ENCODE measurements at regions not wholly inside any gene's neighbourhood (a gene's known extent, or its start where the extent isn't known, plus 50 kb on each side); places are given as distances from the start of the nearest gene placed in this dataset.

- DNase-seq: peak; percentile 70
- TF ChIP-seq EZH2phosphoT487 (IDR thresholded peaks at IDR 0.05; ENCODE audit: insufficient read depth, low read depth): no peak
- no peak for TF ChIP-seq EZH2 (IDR thresholded peaks at IDR 0.05; ENCODE audit: insufficient read depth, poor library complexity, severe bottlenecking)
- Histone ChIP-seq H3K79me2 (ENCODE audit: insufficient read depth) (no peaks in the 10 kb centered on the region), H3K9me2 (ENCODE audit: insufficient read depth) (no peaks in the 10 kb centered on the region), H3K4me3 (no peak overlapping the region), H3K36me3 (ENCODE audit: low read depth) (no peaks in the 10 kb centered on the region), H3K9ac (no peak overlapping the region), H4K20me1 (ENCODE audit: insufficient read depth) (no peaks in the 10 kb centered on the region), H3K9me3 (ENCODE audit: low read depth) (no peaks in the 10 kb centered on the region), H3F3A (ENCODE audit: insufficient read depth) (no peaks in the 10 kb centered on the region), H3K27me3 (replicated peaks; ENCODE audit: insufficient read depth) (no peaks in the 10 kb centered on the region), H3K27ac (no peak overlapping the region), H2AFZ (no peak overlapping the region), H3K4me1 (ENCODE audit: insufficient read depth) (no peaks in the 10 kb centered on the region), H3K4me2 (ENCODE audit: unreplicated experiment) (no peak overlapping the region)
- WGBS, 2 experiments (ENCODE audit: low coverage in 1 of 2, low lambda C conversion rate in 2 of 2, missing lambda C conversion rate in 2 of 2): 48 to 53% methylated on average over 3 of the region's 3 CpGs
- in situ Hi-C loops (cut with MboI): no loop called here
Observed at GRCh38 chr1:56284928-56285327, 294.4 kb downstream of the PLPP3 start.

DNA sequence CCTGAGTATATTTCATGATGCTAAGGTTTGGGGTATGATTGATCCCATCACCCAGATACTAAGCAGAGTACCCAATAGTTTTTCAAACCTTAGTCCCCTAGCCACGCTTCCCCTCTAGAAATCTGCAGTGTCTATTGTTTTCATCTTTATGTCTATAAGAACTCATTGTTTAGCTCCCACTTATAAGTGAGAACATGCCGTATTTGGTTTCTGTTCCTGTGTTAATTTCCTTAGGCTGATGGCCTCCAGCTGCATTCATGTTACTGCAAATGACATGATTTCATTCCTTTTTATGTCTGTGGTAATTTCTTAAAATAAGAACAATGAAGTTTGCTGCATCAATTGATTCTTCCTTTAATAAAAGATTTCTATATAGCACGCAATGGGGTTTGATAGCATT, 301.3 kb downstream of the PLPP3 start:
- in situ Hi-C loops (cut with MboI): no loop called here
- no peak overlapping the region for H3K4me3 ChIP-seq
- H3K9me2 ChIP-seq (ENCODE audit: insufficient read depth): no peaks in the 10 kb centered on the region
- H3K79me2 ChIP-seq (ENCODE audit: insufficient read depth): no peaks in the 10 kb centered on the region
- no peaks in the 10 kb centered on the region for H3F3A ChIP-seq (ENCODE audit: insufficient read depth)
- DNase-seq: no peak
- no peaks in the 10 kb centered on the region for H4K20me1 ChIP-seq (ENCODE audit: insufficient read depth)
- H3K27me3 ChIP-seq (replicated peaks; ENCODE audit: insufficient read depth): no peaks in the 10 kb centered on the region
- no peaks in the 10 kb centered on the region for H3K9me3 ChIP-seq (ENCODE audit: low read depth)
- H3K36me3 ChIP-seq (ENCODE audit: low read depth): no peaks in the 10 kb centered on the region
- 83% methylated on average over 3 of the region's 3 CpGs for WGBS, 2 experiments (ENCODE audit: low coverage in 1 of 2, low lambda C conversion rate in 2 of 2, missing lambda C conversion rate in 2 of 2)
- no peak overlapping the region for H2AFZ ChIP-seq
- no peak overlapping the region for H3K4me2 ChIP-seq (ENCODE audit: unreplicated experiment)
- no peaks in the 10 kb centered on the region for H3K4me1 ChIP-seq (ENCODE audit: insufficient read depth)
- no peak overlapping the region for H3K27ac ChIP-seq
- H3K9ac ChIP-seq: no peak overlapping the region
- TF ChIP-seq EZH2phosphoT487 (IDR thresholded peaks at IDR 0.05; ENCODE audit: insufficient read depth, low read depth) (no peak), EZH2 (IDR thresholded peaks at IDR 0.05; ENCODE audit: insufficient read depth, poor library complexity, severe bottlenecking) (no peak)

DNA sequence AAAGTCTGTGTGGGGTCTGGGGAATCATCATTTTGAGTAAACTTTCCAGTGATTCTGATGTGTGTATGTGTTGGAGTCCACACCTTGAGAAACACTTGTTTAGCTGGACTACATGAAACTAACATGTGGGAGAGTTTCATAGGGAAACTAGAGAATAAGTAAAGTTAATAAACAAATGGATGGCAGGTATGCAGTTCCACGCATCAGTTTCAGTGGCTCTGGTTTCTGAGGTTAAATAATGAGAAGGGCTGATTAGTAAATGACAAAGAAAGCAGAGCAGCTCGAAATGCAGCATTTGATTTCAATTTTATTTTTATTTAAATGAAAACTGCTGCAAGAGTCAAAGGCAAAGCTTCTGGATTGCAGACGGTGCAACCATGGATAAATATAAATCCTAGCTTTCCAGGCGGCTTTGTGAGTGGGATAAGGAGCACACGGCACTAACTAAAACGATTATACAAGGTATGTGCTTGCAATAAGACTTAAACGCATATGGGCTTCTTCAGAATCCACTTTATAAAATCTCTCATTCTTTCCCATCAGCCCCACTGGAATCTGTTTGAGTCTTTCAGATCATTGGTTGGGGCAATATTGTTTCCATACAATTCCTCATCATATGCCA, 310.7 kb downstream of the PLPP3 start:
- Histone ChIP-seq H3K79me2 (ENCODE audit: insufficient read depth) (no peaks in the 10 kb centered on the region), H3K9me3 (ENCODE audit: low read depth) (no peaks in the 10 kb centered on the region), H3K36me3 (ENCODE audit: low read depth) (no peaks in the 10 kb centered on the region), H3K27me3 (replicated peaks; ENCODE audit: insufficient read depth) (no peaks in the 10 kb centered on the region), H3K4me1 (ENCODE audit: insufficient read depth) (no peaks in the 10 kb centered on the region), H2AFZ (no peak overlapping the region), H3F3A (ENCODE audit: insufficient read depth) (no peaks in the 10 kb centered on the region), H3K27ac (no peak overlapping the region), H3K9ac (no peak overlapping the region), H3K9me2 (ENCODE audit: insufficient read depth) (no peaks in the 10 kb centered on the region), H4K20me1 (ENCODE audit: insufficient read depth) (no peaks in the 10 kb centered on the region), H3K4me2 (ENCODE audit: unreplicated experiment) (no peak overlapping the region), H3K4me3 (no peak overlapping the region)
- in situ Hi-C loops (cut with MboI): no loop called here
- 72 to 78% methylated on average over 7 of the region's 7 CpGs for WGBS, 2 experiments (ENCODE audit: low coverage in 1 of 2, low lambda C conversion rate in 2 of 2, missing lambda C conversion rate in 2 of 2)
- no peak for DNase-seq
- TF ChIP-seq EZH2phosphoT487 (IDR thresholded peaks at IDR 0.05; ENCODE audit: insufficient read depth, low read depth) (no peak), EZH2 (IDR thresholded peaks at IDR 0.05; ENCODE audit: insufficient read depth, poor library complexity, severe bottlenecking) (no peak)

DNA sequence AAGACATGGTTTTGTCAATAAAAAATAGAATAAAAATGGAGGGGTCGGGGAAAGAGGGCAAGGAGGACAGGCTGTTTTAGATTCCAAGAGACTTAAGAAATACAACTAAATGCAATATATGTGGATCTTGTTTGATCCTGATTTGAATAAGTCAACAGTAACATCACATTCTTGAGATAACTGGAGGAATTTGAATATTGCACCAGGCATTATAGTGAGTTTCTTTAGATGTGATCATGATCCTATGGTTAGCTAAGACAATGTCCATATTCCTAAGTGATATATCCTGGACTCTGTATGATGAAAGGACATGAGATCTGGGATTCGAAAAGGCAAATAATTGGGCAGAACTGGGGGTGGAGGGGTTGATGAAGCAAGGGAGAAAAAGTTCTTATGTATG, 311.8 kb downstream of the PLPP3 start:
- DNase-seq: no peak
- no peaks in the 10 kb centered on the region for H3K9me2 ChIP-seq (ENCODE audit: insufficient read depth)
- no peaks in the 10 kb centered on the region for H3K9me3 ChIP-seq (ENCODE audit: low read depth)
- 65 to 68% methylated on average over 2 of the region's 2 CpGs for WGBS, 2 experiments (ENCODE audit: low coverage in 1 of 2, low lambda C conversion rate in 2 of 2, missing lambda C conversion rate in 2 of 2)
- H3F3A ChIP-seq (ENCODE audit: insufficient read depth): no peaks in the 10 kb centered on the region
- in situ Hi-C loops (cut with MboI): no loop called here
- TF ChIP-seq EZH2 (IDR thresholded peaks at IDR 0.05; ENCODE audit: insufficient read depth, poor library complexity, severe bottlenecking): no peak
- no peak for TF ChIP-seq EZH2phosphoT487 (IDR thresholded peaks at IDR 0.05; ENCODE audit: insufficient read depth, low read depth)
- no peak overlapping the region for H3K27ac ChIP-seq
- no peaks in the 10 kb centered on the region for H3K79me2 ChIP-seq (ENCODE audit: insufficient read depth)
- no peak overlapping the region for H3K9ac ChIP-seq
- no peaks in the 10 kb centered on the region for H4K20me1 ChIP-seq (ENCODE audit: insufficient read depth)
- no peak overlapping the region for H2AFZ ChIP-seq
- H3K27me3 ChIP-seq (replicated peaks; ENCODE audit: insufficient read depth): no peaks in the 10 kb centered on the region
- no peak overlapping the region for H3K4me3 ChIP-seq
- H3K4me1 ChIP-seq (ENCODE audit: insufficient read depth): no peaks in the 10 kb centered on the region
- H3K4me2 ChIP-seq (ENCODE audit: unreplicated experiment): no peak overlapping the region
- no peaks in the 10 kb centered on the region for H3K36me3 ChIP-seq (ENCODE audit: low read depth)

- Histone ChIP-seq H3K27me3 (replicated peaks; ENCODE audit: insufficient read depth) (no peaks in the 10 kb centered on the region), H4K20me1 (ENCODE audit: insufficient read depth) (no peaks in the 10 kb centered on the region), H3K36me3 (ENCODE audit: low read depth) (no peaks in the 10 kb centered on the region), H3K4me3 (no peak overlapping the region), H3K9ac (no peak overlapping the region), H2AFZ (no peak overlapping the region), H3K4me1 (ENCODE audit: insufficient read depth) (no peaks in the 10 kb centered on the region), H3K4me2 (ENCODE audit: unreplicated experiment) (no peak overlapping the region), H3F3A (ENCODE audit: insufficient read depth) (no peaks in the 10 kb centered on the region), H3K79me2 (ENCODE audit: insufficient read depth) (no peaks in the 10 kb centered on the region), H3K9me3 (ENCODE audit: low read depth) (no peaks in the 10 kb centered on the region), H3K9me2 (ENCODE audit: insufficient read depth) (no peaks in the 10 kb centered on the region), H3K27ac (no peak overlapping the region)
- 74 to 80% methylated on average over 3 of the region's 3 CpGs for whole genome bisulfite sequencing, 2 experiments (ENCODE audit: low coverage in 1 of 2, low lambda C conversion rate in 2 of 2, missing lambda C conversion rate in 2 of 2)
- DNase-seq: no peak
- in situ Hi-C loops (cut with MboI): no loop called here
- TF ChIP-seq EZH2 (IDR thresholded peaks at IDR 0.05; ENCODE audit: insufficient read depth, poor library complexity, severe bottlenecking) (no peak), EZH2phosphoT487 (IDR thresholded peaks at IDR 0.05; ENCODE audit: insufficient read depth, low read depth) (no peak)
Observed at GRCh38 chr1:56266359-56266758, 313.0 kb downstream of the PLPP3 start.
